ENCODE measurements at regions not wholly inside any gene's neighbourhood (a gene's known extent, or its start where the extent isn't known, plus 50 kb on each side); places are given as distances from the start of the nearest gene placed in this dataset.

- no peaks in the 10 kb centered on the region for H3K9me3 ChIP-seq (replicated peaks in 1 of 2; ENCODE audit: control insufficient read depth in 1 of 2, insufficient read depth in 1 of 2, low read length in 2 of 2)
- Mint-ChIP-seq H3K27me3 (ENCODE audit: low read depth in 3 of 3) (peaks cover 4 to 10% (median 10%) of the 10 kb centered on the region in 3 donors), H3K36me3 (no peaks in the 10 kb centered on the region), H3K4me1 (no peaks in the 10 kb centered on the region), H3K4me3 (no peak overlapping the region), H3K9me3 (peaks cover 0 to 3% (median 0%) of the 10 kb centered on the region in 7 donors), H3K27ac (no peak overlapping the region)
- intact Hi-C loops (cut with micrococcal nuclease), result no loop called here
- no peak for DNase-seq
- H3K4me2 ChIP-seq (replicated peaks; ENCODE audit: extremely low read depth, low read length, poor library complexity, severe bottlenecking), result no peak overlapping the region
- WGBS (ENCODE audit: insufficient coverage), result 89% methylated on average over 3 of the region's 7 CpGs
- H3K27ac ChIP-seq (ENCODE audit: low read depth in 1 of 2, low read length in 2 of 2), result no peak overlapping the region
- H3K4me3 ChIP-seq (replicated peaks in 1 of 3; ENCODE audit: low read depth in 2 of 3, low read length in 3 of 3), result no peak overlapping the region
- TF ChIP-seq CTCF (IDR thresholded peaks at IDR 0.05), result no peak
- H3K9ac ChIP-seq (ENCODE audit: insufficient read depth, low read length, poor library complexity, severe bottlenecking), result no peak overlapping the region
- no peaks in the 10 kb centered on the region for H3K79me2 ChIP-seq (ENCODE audit: insufficient read depth, low read length)
- H2AFZ ChIP-seq (ENCODE audit: insufficient read depth, low read depth, low read length, poor library complexity, severe bottlenecking), result no peak overlapping the region
- H3K27me3 ChIP-seq (ENCODE audit: control insufficient read depth in 2 of 2, insufficient read depth in 2 of 2, low read length in 2 of 2), result no peaks in the 10 kb centered on the region
- no peaks in the 10 kb centered on the region for H3K36me3 ChIP-seq (replicated peaks in 1 of 2; ENCODE audit: control insufficient read depth in 1 of 2, insufficient read depth in 2 of 2, low read length in 2 of 2)
- no peaks in the 10 kb centered on the region for H4K20me1 ChIP-seq (ENCODE audit: insufficient read depth, low read length)
- no peaks in the 10 kb centered on the region for H3K4me1 ChIP-seq (ENCODE audit: control insufficient read depth in 1 of 2, insufficient read depth in 2 of 2, low read length in 2 of 2)
Observed at GRCh38 chr2:122029456-122029855, 274.0 kb downstream of the TSN start.

- H3K9ac ChIP-seq (ENCODE audit: insufficient read depth, low read length, poor library complexity, severe bottlenecking), result no peak overlapping the region
- H3K4me2 ChIP-seq (replicated peaks; ENCODE audit: extremely low read depth, low read length, poor library complexity, severe bottlenecking), result no peak overlapping the region
- H3K4me1 ChIP-seq (ENCODE audit: control insufficient read depth in 1 of 2, insufficient read depth in 2 of 2, low read length in 2 of 2), result no peaks in the 10 kb centered on the region
- Mint-ChIP-seq H3K36me3 (no peaks in the 10 kb centered on the region), H3K4me1 (peaks cover 2% of the 10 kb centered on the region), H3K27me3 (ENCODE audit: low read depth in 3 of 3) (peaks cover 3 to 10% (median 10%) of the 10 kb centered on the region in 3 donors), H3K4me3 (no peak overlapping the region), H3K9me3 (peaks cover 0 to 3% (median 0%) of the 10 kb centered on the region in 7 donors), H3K27ac (no peak overlapping the region)
- WGBS (ENCODE audit: insufficient coverage), result 88% methylated on average over 2 of the region's 3 CpGs
- TF ChIP-seq CTCF (IDR thresholded peaks at IDR 0.05), result no peak
- no peak overlapping the region for H3K27ac ChIP-seq (ENCODE audit: low read depth in 1 of 2, low read length in 2 of 2)
- intact Hi-C loops (cut with micrococcal nuclease), result no loop called here
- no peaks in the 10 kb centered on the region for H3K27me3 ChIP-seq (ENCODE audit: control insufficient read depth in 2 of 2, insufficient read depth in 2 of 2, low read length in 2 of 2)
- no peaks in the 10 kb centered on the region for H4K20me1 ChIP-seq (ENCODE audit: insufficient read depth, low read length)
- no peaks in the 10 kb centered on the region for H3K9me3 ChIP-seq (replicated peaks in 1 of 2; ENCODE audit: control insufficient read depth in 1 of 2, insufficient read depth in 1 of 2, low read length in 2 of 2)
- H3K79me2 ChIP-seq (ENCODE audit: insufficient read depth, low read length), result no peaks in the 10 kb centered on the region
- H2AFZ ChIP-seq (ENCODE audit: insufficient read depth, low read depth, low read length, poor library complexity, severe bottlenecking), result no peak overlapping the region
- no peak for DNase-seq
- no peaks in the 10 kb centered on the region for H3K36me3 ChIP-seq (replicated peaks in 1 of 2; ENCODE audit: control insufficient read depth in 1 of 2, insufficient read depth in 2 of 2, low read length in 2 of 2)
- H3K4me3 ChIP-seq (replicated peaks in 1 of 3; ENCODE audit: low read depth in 2 of 3, low read length in 3 of 3), result no peak overlapping the region
Observed at GRCh38 chr2:122029945-122030344, 274.5 kb downstream of the TSN start.
